Effector CD4-positive, alpha-beta T cell (primary cell): ENCODE measurements at regions not wholly inside any gene's neighbourhood (a gene's known extent, or its start where the extent isn't known, plus 50 kb on each side); places are given as distances from the start of the nearest gene placed in this dataset.

ENCODE experiments used
- DNase-seq: peaks from one replicate; pipeline ENCODE4 v3.0.0-alpha.2; 2020

- no peak for DNase-seq
Observed at GRCh38 chr2:111628221-111628620, 255.8 kb downstream of the ANAPC1 start.

GRCh38 chr2:111629983-111630382 lies 254.0 kb downstream of the ANAPC1 start:
- no peak for DNase-seq

- DNase-seq, result no peak
Observed at GRCh38 chr2:111632661-111633060, 251.3 kb downstream of the ANAPC1 start.

GRCh38 chr2:111633189-111633588 lies 250.8 kb downstream of the ANAPC1 start:
- DNase-seq, result no peak

- DNase-seq, result no peak
Observed at GRCh38 chr2:111633643-111634042, 250.3 kb downstream of the ANAPC1 start.

GRCh38 chr2:111634050-111634794 lies 249.8 kb downstream of the ANAPC1 start:
- DNase-seq, result no peak

GRCh38 chr2:111634995-111635538 lies 248.9 kb downstream of the ANAPC1 start:
- DNase-seq, result no peak

- no peak for DNase-seq
Observed at GRCh38 chr2:111636905-111637304, 247.1 kb downstream of the ANAPC1 start.

- DNase-seq, result no peak
Observed at GRCh38 chr2:111638274-111638877, 245.6 kb downstream of the ANAPC1 start.

GRCh38 chr2:111640480-111640879 lies 243.5 kb downstream of the ANAPC1 start:
- no peak for DNase-seq

- no peak for DNase-seq
Observed at GRCh38 chr2:111642586-111643327, 241.2 kb downstream of the ANAPC1 start.

GRCh38 chr2:111643759-111644158 lies 240.2 kb downstream of the ANAPC1 start:
- no peak for DNase-seq

- DNase-seq, result no peak
Observed at GRCh38 chr2:111647359-111647758, 236.6 kb downstream of the ANAPC1 start.

GRCh38 chr2:111652038-111652437 lies 232.0 kb downstream of the ANAPC1 start:
- no peak for DNase-seq

GRCh38 chr2:111652681-111653080 lies 231.3 kb downstream of the ANAPC1 start:
- DNase-seq, result no peak

- DNase-seq, result no peak
Observed at GRCh38 chr2:111653103-111653624, 230.8 kb downstream of the ANAPC1 start.

GRCh38 chr2:111653913-111654312 lies 230.1 kb downstream of the ANAPC1 start:
- DNase-seq, result no peak

- DNase-seq, result no peak
Observed at GRCh38 chr2:111654829-111655228, 229.2 kb downstream of the ANAPC1 start.

GRCh38 chr2:111656436-111656835 lies 227.6 kb downstream of the ANAPC1 start:
- no peak for DNase-seq

- no peak for DNase-seq
Observed at GRCh38 chr2:111656894-111657293, 227.1 kb downstream of the ANAPC1 start.

GRCh38 chr2:111657351-111657975 lies 226.5 kb downstream of the ANAPC1 start:
- DNase-seq, result no peak

- DNase-seq, result no peak
Observed at GRCh38 chr2:111659361-111660333, 224.3 kb downstream of the ANAPC1 start.
